Stimulated activated CD4-positive, alpha-beta T cell treated with anti-CD3 and anti-CD28 coated beads, Interleukin-4, amount 100 ng/mL, for 48 hours (primary cell): ENCODE measurements at regions not wholly inside any gene's neighbourhood (a gene's known extent, or its start where the extent isn't known, plus 50 kb on each side); places are given as distances from the start of the nearest gene placed in this dataset.

Experiments used
- DNase-seq, 2 donors: peaks; one replicate each; pipeline ENCODE4 v3.0.0-alpha.2; 2020; ENCODE audit warnings: low read depth in 2 of 2

DNA sequence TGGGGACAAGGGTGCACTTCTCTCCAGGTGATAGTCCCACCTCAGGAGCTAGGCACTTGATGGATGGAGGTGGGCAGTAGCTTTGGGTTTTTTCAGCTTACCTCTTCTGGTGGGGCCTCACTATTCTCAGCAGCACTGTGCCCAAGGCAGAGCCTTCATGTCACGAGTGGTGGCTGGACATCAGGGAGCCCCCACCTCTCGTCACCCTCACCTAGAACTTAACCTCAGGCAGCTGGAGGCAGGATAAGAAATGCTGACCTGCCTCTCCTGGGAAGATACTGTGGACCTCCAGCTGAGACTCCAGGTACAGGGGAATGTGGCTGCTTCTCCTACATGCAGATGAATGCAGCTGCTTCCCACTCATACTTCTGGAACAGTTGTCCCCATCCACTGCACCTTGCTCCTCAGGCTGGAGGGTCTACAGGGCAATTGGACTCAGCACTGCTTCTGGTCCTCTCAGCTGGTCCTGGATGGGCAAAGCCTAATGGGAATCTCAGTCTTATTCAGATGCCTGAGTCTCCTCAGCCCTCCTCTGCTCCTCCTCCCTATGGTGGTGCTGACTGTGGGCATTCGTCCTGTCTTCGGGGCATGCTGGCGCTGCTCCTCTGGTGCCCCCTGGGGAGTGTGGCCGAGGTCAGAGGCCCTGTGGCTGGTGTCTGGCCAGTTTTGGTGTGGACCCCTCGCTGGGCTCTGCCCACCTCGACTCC is 129.9 kb downstream of the KLF13 start:
- no peak for DNase-seq

DNA sequence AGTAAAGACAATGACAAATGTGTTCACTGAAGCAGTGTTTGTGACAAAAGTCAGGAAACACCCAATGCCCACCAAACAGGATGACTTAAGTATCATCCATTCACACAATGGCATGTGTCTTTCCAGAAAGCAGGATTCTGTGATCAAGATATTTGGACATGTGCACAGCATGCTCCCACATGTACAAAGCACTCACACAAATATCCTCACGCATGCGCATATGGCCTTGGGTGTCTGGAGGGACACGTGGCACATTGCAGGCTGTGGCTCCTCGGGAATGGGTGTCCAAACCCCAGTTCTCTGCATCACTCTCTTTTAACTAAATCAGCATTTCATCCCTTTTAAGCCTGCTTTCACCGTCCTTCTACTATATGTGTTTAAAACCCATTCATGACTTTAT is 130.5 kb downstream of the KLF13 start:
- DNase-seq = no peak

DNA sequence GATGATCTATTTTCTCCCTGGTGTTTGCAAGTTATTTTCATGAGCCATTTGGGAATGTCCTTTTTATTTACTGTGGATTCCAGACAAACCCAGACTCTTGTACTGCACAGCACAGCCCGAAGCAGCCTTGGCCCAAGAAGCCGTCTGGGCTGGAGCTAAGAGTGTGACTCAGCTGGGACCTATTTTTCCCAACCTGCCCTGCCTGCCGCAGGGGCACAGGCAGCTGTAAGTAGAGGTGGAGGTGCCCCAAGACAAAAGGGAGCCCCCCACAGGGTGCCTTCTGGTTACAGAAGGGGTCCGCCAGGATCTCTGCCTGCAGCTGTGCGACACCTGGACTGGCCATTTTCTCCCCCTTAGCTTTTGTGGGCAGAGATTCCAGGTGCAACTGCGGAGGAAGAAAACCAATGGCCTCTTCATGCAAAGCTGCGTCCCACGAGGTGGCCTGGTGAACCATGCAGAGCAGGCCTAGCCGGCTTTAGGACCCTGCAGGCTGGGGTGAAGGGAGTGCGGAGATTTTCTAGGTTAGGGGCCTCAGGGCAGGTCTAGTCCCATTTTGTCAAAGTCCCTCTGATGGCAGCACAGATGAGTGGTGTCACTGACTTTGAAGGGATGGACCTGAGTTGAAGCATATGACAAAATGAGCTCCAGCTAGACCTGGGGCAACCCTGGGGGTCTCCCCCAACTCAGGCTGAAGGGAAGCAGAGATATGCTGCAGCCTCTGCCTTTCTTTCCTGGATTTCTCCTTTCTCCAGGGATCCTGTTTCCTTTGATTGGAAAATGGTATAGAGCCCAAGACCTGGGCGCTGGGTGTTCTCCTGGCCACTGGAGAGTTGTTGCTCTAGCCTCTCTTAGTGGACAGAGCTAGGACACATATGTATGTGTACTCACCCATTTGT is 131.2 kb downstream of the KLF13 start:
- DNase-seq = no peak

DNA sequence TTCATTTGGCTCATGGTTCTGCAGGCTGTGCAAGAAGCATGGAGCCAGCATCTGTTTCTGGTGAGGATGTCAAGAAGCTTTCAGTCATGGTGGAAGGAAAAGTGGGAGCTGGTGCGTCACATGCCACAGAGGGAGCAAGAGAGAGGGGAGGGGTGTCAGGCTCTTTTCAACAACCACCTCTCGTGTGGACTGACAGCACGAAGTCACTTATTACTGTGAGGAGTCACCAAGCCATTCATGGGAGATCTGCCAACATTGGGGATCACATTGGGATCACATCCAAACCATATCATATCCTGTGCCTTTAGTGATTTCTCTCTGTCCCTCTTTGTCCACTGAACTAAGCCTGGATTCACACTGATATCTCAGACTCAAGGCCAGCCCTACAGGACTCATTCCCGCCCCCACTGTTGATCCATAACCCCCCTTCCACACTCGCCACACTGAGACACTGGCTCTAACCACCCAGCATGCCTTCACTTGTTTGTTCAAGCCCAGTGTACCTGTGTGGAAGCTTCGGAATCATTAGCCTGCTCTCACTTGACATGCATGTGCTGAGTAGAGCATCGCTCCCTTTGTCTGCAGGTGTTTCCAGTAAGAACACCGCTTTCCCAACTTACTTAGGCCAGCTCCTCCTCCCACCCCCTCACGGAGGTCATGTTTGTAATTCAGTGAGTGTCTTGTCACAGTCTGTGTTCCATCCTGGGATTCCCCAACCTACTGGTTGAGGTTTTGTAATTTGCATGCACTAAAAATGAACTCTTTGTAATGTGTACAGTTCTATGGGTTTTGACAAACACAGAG is 132.2 kb downstream of the KLF13 start:
- peak in 1 of 2 donors; percentile 66 for DNase-seq

DNA sequence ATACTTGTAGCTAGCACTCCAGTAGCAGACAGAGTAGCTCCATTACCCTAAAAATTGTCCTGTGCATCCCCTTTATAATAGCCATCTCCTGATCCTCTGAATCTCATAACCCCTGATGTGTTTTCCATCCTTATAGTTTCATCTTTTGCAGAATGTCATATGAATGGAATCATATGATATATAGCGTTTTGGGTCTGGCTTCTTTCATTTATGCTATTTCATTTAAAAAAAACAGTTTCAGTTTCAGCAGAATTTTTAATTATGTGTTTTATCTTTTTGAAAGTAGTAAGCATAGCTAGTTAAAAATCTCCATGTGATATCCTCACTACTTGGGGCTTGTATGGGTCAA is 132.7 kb downstream of the KLF13 start:
- no peak for DNase-seq

DNA sequence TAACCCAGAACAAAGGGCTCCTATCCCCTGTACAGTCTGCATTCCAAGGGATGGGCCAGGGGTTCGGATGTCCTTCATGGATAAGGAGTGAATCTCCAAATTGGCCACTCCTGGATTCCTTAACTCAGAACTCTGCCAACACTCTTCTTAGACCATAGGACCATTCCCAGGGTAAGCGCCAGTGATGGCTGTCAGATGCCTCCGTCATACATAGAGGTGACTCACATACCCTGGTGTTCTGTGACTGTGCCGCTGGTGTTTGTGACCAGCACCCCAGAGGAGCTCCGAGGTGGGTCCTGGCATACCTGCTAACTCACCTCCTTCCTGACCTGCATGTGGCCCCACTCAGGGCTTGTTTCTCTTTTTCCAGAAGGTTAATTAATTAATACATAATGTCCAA is 134.7 kb downstream of the KLF13 start:
- DNase-seq = no peak

DNA sequence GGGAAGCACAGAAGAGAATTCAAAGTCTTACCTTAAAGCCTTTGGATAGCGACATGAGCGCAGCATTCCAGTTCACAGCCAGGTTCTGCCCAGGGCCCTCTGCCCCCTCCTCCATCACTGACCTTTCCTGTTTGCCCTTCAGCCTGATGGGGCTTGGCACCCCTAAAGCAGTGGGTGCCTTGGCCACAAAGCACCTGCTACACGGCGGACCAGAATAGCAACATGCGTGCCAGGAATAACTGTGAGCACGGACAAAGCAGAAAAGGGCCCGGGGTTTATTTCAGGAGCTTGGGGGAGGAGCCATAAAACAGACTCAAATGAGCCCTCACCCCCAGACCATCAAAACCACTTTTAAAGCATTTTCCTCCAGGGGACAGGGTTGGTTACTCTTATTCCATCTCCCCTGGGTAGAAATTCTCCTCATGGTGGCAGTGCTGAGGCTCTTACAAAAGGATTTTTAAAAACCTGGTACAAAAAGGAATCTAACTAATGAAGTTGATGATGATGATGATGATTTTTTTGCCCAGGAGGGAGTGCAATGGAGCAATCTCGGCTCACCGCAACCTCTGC is 135.4 kb downstream of the KLF13 start:
- no peak for DNase-seq

DNA sequence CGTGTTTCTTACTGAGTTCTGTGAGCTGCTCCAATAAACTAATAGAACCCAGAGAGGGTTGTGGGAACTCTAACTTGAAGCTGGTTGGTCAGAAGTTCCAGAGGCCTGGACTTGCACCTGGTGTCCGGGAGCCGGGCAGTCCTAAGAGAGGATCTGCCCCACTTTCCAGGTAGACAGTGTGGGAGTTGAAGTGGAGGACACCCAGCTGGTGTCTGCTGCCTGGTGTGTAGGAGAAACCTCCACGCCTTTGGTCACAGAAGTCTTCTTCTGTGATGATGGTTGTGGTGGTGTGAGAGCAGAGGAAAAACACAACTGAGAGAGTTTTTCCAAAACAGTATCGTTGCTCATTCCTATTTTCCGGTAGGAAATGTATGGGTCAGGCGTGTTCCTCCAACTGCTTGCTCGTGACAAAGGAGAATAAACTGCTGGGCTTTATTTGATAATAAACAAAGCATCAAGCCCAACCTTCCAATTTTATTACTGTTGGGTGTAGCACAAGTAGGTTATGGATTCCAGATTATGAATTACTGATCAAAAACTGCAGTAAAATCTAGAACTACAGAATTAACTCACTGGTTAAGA is 137.0 kb downstream of the KLF13 start:
- DNase-seq = no peak

DNA sequence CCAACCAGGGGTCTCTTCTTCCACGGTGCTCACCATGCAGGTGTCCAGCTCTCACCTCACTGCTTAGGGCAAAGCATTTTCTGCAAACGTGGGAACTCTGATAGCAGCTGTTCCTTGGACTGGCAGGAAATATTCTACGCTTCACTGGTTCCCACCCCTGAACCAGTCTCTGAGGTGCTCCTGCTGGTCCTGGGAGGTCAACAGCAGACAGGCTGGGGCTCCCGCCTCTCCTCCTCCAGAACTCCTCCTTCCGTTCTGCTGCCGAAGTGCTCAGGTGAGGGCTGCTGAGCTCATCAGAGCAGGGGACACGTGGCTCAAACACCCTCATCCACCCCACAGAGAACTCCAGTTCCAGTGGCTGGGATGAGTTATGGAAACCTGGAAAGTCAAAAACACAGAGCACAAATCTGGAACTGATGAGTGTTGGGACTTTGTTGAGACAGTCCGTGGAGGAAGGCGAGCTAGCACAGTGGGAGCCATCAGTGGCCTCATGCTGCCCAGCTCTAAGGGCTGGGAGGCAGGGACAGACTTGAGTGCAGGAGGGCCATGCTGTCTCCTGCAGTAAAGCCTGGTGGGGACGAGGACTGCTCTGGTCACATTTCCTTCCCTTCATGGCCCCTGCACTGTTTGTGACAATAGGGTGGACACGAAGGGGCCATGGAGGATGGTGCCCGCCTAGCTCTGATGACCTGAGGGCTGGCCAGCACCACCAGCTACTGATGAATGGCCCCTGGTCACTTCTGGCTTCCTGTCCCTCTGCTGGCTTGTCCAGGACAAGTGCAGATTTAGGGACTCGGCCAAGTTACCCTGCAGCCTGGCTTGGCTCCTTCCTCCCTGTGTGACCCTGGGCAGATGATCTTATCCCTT is 137.8 kb downstream of the KLF13 start:
- no peak for DNase-seq

DNA sequence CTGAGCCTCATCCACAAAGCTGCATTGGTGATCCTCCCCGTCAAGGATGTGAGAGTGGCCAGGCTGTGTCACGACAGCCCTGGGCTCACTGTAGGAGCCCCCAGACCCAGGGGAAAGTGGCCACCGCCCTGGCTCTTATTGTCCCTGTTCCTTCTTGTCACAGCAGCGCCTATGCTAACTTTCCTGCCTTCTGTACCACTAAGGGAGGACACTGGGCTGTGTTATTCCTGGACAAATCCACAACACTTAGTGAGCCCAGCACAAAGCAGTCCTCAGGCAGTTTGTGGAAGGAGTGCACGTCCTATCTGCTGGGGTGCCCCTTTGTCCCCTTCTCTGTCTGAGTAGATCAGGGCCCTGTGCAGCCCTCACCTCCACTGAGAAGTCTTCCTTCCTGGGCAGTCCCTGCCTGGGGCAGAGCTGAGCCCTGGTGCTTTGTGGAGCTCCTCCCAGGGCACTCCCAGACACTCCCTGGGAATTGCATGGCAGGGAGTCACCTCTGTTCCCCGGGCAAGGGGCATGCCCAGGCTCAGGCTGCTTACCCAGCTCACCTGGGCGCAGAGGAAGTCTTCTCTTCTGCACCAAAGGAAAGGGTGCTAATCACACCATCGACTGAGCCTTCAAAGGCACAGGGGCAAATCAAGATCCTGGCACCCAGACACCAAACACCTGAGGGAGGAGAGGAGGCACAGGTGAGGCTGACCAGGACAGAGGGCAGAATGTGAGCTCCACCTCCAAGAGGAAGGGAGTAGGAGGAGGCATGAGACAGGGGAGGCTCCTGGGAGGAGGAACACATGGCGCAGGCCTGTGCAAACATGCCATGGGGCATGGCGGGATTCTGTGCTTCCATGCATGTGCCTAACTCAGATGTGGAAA is 138.7 kb downstream of the KLF13 start:
- DNase-seq = no peak

DNA sequence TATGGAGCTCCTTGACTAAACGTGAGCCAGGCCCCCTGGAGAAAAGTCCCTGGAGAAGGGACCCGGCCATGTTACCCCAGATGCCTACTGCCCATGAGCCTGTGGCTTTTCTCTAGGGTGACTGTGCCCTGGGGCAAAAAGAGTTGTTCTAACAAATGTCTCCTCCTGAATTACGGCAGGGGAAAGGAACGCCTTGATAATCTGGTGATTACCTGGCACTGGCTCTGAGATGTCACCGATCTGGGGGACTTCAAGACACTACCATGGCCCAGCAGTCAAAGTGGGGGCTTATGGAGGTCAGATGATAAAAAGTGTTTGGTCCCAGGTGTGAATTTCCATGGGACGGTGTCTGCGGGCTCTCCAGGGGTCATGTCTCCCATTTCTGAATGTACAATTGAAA is 140.7 kb downstream of the KLF13 start:
- DNase-seq = no peak

DNA sequence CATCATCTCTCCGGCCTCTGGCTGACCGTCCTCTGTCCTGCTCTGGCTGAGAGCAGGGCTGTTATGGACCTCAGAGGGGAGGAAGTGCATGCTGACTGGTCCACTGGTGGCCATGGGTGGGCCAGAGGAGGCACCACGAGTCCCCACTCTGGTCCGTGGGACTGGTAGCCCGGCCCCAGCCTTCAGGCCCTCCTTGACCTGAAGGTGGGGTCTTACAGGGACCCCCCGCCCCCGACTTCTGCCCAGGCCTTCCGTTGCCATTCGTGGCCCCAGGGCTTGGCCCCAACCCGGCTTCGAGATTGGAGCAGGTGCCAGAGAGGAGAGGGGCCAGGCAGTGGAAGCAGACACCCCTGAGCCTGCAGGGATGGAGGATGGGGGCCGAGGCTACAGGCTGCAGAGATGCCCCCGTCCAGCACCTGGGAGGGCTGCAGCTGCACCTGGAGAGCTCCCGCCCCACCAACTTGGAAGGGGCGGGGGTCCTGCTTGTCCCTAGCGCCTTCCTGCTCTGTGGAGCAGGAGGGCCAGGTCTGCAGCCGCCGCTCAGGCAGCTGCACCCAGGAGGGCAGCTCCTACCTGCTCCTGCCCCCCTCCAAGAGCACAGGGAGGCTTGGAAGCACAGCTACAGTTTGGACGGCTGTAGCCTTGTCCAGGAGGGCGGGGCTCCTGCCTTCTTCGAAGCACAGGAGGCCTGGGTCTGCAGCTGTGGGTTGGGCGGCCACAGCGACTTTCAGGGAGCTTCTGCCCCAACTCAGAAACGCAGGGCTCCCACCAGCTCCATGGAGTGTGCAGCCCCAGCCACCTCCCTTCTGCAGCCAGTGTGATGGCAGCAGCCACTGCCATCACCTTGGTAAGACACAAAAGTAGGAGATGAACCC is 142.5 kb downstream of the KLF13 start:
- no peak for DNase-seq

DNA sequence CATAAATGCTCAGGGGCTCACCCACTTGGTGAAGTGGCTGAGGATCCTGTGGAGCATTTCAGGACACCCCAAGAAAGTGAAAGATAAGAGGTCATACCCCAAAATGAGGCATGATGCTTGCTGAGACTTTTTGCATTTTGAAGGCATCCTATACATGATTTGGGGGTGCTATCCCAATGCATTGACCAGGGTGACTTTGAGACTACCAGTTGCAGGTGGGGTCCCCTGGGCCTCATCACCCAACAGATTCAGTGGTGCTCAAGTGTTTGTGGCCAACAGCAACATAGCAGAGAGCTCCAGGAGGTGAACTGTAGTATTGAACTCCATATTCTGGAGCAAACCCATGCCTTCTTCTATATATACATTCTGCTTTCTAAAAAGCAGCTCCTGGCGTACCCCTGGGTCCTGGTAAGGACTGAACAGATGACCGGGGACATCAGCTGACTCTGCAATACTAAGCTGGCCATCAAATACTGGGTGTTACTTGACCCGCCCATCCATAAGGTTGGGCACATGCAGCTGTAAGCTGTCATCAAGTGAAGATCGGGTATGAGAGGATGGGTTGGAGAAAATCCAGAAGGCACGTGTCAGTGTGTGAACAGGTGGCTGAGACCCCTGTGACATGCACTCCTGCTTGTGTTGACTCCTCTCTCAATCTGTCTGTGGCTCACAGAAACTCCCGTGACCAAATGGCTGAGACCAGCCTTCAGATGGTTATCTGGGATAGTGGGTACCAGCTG is 143.3 kb downstream of the KLF13 start:
- DNase-seq = no peak

DNA sequence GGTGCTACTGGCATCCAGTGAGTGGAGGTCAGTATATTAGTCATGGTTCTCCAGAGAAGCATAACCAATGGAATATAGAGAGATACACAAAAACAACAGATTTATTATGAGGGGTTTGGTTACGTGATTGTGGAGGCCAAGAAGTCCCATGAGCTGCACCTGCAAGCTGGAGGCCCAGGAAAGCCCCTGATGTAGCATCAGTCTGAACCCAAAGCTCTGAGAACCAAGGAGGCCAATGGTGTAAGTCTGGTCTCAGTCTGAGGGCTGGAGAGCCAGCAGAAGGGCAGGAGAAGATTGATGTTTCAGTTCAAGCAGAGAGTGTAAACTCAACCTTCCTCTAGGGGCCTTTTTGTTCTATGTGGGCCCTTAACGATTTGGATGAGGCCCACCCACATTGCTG is 144.1 kb downstream of the KLF13 start:
- DNase-seq = no peak

DNA sequence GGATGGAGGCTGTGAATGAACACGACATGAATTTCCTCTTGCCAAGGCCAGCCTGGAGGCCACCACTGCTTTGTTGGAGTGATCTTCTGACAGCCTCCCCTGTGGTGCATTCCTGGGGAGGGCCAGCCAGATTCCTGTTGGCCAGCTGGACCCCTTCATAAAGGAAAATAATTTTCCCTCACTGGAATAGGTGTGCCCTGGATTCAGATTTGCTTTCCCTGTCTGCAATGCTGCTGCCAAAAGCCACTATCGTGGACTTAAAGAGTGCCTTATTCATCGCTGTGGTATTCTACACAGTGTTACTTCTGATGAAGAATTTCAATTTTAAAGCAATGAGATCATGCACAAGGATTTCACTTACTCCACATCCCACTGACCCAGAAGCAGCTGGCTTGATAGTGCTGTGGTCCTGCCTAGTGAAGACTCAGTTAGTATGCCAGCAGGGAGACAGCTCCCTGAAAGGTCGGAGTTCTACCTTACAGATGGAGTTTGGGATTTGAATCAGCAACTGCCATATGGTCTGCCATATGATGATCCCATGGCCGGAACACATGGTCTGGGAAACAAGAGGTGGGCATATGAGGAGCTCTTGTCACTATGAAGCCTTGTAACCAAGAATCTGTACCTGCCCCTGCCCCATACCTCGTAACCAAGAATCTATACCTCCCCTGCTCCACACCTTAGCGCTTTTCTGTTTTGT is 145.2 kb downstream of the KLF13 start:
- DNase-seq = no peak

DNA sequence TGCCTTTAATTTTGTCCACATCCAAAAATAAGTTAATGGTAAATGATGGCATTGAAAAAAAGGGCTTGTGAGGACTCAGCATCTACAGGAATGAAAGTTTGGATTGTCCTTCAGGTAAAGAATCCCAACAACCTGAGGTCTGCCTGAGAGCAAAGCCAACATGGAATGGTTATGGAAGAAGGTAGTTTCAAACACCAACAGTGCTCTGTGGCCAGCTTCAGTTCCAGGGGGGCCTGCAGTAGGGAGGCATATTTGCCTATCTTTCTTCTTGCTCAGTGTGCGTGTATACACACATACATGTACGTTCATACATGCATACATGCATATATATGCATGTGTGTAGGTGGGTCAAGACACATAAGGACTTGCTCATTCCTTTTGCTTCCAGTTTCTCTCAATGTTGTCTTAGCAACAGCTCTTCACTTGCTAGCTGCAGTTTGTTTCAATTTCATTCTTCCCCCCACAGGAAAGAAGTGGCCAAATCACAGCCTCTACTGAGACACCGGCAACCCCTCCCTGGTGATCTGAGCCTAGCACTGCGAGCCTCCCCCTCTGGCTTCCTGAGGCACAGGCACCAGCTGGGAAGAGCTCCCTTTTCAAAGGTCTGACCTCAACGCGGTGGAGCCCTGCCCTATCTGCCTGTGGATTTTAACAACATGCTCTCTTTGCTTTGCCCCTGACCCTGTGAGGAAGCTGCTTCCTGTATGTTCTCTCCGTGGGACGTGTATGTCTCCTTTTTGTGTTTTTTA is 146.2 kb downstream of the KLF13 start:
- no peak for DNase-seq
